ENCODE measurements at regions not wholly inside any gene's neighbourhood (a gene's known extent, or its start where the extent isn't known, plus 50 kb on each side); places are given as distances from the start of the nearest gene placed in this dataset.
"Not testable (repeated sequence)": the region's sequence is repeated elsewhere in the genome, so short reads cannot be mapped to it uniquely, and the experiment has no call there.

DNA sequence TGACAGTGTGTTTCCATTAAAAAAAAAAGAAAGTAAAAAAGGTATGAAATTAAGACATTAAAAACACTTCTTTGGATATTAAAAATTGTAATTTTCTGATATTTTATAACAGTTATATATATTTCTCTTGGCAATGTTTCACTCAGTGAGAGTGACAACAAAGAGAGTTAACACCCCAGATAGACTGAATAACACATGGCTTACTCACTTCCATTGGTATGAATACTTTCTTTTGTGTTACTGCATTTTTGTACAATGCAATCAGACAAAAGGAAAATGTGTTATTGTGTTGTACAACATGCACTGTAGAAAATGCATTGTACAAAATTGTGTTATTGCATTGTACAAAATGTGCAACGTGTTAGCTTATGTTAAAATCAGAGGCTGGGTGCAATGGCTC, 676.6 kb upstream of the AMELY start:
- no CpG with 5 or more reads among the region's 1 CpG for WGBS (ENCODE audit: insufficient coverage)
- H3K4me3 Mint-ChIP-seq = not testable (repeated sequence)

DNA sequence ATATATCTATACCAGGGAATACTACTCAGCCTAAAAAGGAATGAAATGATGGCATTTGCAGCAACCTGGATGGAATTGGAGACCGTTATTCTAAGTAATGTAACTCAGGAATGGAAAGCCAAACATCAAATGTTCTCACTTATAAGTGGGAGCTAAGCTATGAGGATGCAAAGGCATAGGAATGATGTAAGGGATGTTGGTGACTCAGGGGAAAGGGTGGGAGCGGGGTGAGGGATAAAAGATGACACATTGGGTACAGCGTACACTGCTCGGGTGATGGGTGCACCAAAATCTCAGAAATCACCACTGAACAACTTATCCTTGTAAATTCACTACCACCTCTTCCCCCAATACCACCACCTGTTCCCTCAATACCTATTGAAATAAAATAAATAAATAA, 651.0 kb upstream of the AMELY start:
- no peak overlapping the region for H3K27ac Mint-ChIP-seq
- POLR2A ChIA-PET = no interaction called here
- CTCF ChIA-PET = no interaction called here
- no peaks in the 10 kb centered on the region for H4K20me1 ChIP-seq (ENCODE audit: control insufficient read depth, insufficient read depth, low read length, poor library complexity, severe bottlenecking)
- H3K27ac ChIP-seq (ENCODE audit: low read length in 2 of 2) = no peak overlapping the region
- no peaks in the 10 kb centered on the region for H3K79me2 ChIP-seq (ENCODE audit: control insufficient read depth, insufficient read depth, low read length)
- H3K27me3 ChIP-seq (replicated peaks in 1 of 4; ENCODE audit: control extremely low read depth in 1 of 4, control insufficient read depth in 3 of 4, insufficient read depth in 4 of 4, low read length in 3 of 4) = no peaks in the 10 kb centered on the region
- no peaks in the 10 kb centered on the region for H3K4me1 ChIP-seq (ENCODE audit: control insufficient read depth in 2 of 2, insufficient read depth in 2 of 2, low read length in 2 of 2)
- no peaks in the 10 kb centered on the region for H3K9me3 ChIP-seq (ENCODE audit: control extremely low read depth in 1 of 3, control insufficient read depth in 2 of 3, insufficient read depth in 1 of 3, low read length in 2 of 3)
- WGBS (ENCODE audit: insufficient coverage) = no CpG with 5 or more reads among the region's 4 CpGs
- H3K4me2 ChIP-seq (replicated peaks; ENCODE audit: low read depth, low read length, poor library complexity, severe bottlenecking) = no peak overlapping the region
- no peaks in the 10 kb centered on the region for H3K36me3 ChIP-seq (replicated peaks in 1 of 2; ENCODE audit: control extremely low read depth in 1 of 2, control insufficient read depth in 1 of 2, extremely low read depth in 1 of 2, insufficient read depth in 2 of 2, low read length in 1 of 2)
- H3K4me3 ChIP-seq (ENCODE audit: control extremely low read depth in 1 of 5, extremely low read depth in 1 of 5, insufficient read depth in 1 of 5, low read depth in 2 of 5, low read length in 4 of 5) = no peak overlapping the region
- H3K9me3 Mint-ChIP-seq (ENCODE audit: insufficient read depth) = no peaks in the 10 kb centered on the region
- intact Hi-C loops (cut with micrococcal nuclease) = no loop called here
- DNase-seq = no peak
- TF ChIP-seq, protein P1, sequence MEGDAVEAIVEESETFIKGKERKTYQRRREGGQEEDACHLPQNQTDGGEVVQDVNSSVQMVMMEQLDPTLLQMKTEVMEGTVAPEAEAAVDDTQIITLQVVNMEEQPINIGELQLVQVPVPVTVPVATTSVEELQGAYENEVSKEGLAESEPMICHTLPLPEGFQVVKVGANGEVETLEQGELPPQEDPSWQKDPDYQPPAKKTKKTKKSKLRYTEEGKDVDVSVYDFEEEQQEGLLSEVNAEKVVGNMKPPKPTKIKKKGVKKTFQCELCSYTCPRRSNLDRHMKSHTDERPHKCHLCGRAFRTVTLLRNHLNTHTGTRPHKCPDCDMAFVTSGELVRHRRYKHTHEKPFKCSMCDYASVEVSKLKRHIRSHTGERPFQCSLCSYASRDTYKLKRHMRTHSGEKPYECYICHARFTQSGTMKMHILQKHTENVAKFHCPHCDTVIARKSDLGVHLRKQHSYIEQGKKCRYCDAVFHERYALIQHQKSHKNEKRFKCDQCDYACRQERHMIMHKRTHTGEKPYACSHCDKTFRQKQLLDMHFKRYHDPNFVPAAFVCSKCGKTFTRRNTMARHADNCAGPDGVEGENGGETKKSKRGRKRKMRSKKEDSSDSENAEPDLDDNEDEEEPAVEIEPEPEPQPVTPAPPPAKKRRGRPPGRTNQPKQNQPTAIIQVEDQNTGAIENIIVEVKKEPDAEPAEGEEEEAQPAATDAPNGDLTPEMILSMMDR (IDR thresholded peaks at IDR 0.05) = no peak
- no peak for TF ChIP-seq EZH2 (IDR thresholded peaks at IDR 0.05; ENCODE audit: borderline replicate concordance, insufficient read depth, low read depth, low read length, poor library complexity, severe bottlenecking)
- H3K4me3 Mint-ChIP-seq = no peak overlapping the region
- no peak overlapping the region for H2AFZ ChIP-seq (ENCODE audit: insufficient read depth, low read depth, low read length, poor library complexity, severe bottlenecking)
- no peak overlapping the region for H3K9ac ChIP-seq (ENCODE audit: low read length)
- peaks cover 3% of the 10 kb centered on the region for H3K27me3 Mint-ChIP-seq
- no peak for ATAC-seq (ENCODE audit: low read depth)
- H3K4me1 Mint-ChIP-seq = peaks cover 8% of the 10 kb centered on the region

More for the DNA sequence above, 676.6 kb upstream of the AMELY start:
- H3K27me3 ChIP-seq (replicated peaks in 1 of 4; ENCODE audit: control extremely low read depth in 1 of 4, control insufficient read depth in 3 of 4, insufficient read depth in 4 of 4, low read length in 3 of 4); H3K9me3 ChIP-seq (ENCODE audit: control extremely low read depth in 1 of 3, control insufficient read depth in 2 of 3, insufficient read depth in 1 of 3, low read length in 2 of 3); H3K4me1 Mint-ChIP-seq; POLR2A ChIA-PET; H3K9me3 Mint-ChIP-seq (ENCODE audit: insufficient read depth); H3K27me3 Mint-ChIP-seq; H3K27ac ChIP-seq (ENCODE audit: low read length in 2 of 2); H3K4me1 ChIP-seq (ENCODE audit: control insufficient read depth in 2 of 2, insufficient read depth in 2 of 2, low read length in 2 of 2); H4K20me1 ChIP-seq (ENCODE audit: control insufficient read depth, insufficient read depth, low read length, poor library complexity, severe bottlenecking); H2AFZ ChIP-seq (ENCODE audit: insufficient read depth, low read depth, low read length, poor library complexity, severe bottlenecking); DNase-seq; CTCF ChIA-PET; H3K4me2 ChIP-seq (replicated peaks; ENCODE audit: low read depth, low read length, poor library complexity, severe bottlenecking); H3K36me3 ChIP-seq (replicated peaks in 1 of 2; ENCODE audit: control extremely low read depth in 1 of 2, control insufficient read depth in 1 of 2, extremely low read depth in 1 of 2, insufficient read depth in 2 of 2, low read length in 1 of 2); intact Hi-C loops (cut with micrococcal nuclease); H3K27ac Mint-ChIP-seq; ATAC-seq (ENCODE audit: low read depth); H3K4me3 ChIP-seq (ENCODE audit: control extremely low read depth in 1 of 5, extremely low read depth in 1 of 5, insufficient read depth in 1 of 5, low read depth in 2 of 5, low read length in 4 of 5); H3K79me2 ChIP-seq (ENCODE audit: control insufficient read depth, insufficient read depth, low read length); H3K9ac ChIP-seq (ENCODE audit: low read length): not testable (repeated sequence)

Measured in B cell (primary cell).